ENCODE measurements at regions not wholly inside any gene's neighbourhood (a gene's known extent, or its start where the extent isn't known, plus 50 kb on each side); places are given as distances from the start of the nearest gene placed in this dataset.
"Not testable (repeated sequence)": the region's sequence is repeated elsewhere in the genome, so short reads cannot be mapped to it uniquely, and the experiment has no call there.

DNA sequence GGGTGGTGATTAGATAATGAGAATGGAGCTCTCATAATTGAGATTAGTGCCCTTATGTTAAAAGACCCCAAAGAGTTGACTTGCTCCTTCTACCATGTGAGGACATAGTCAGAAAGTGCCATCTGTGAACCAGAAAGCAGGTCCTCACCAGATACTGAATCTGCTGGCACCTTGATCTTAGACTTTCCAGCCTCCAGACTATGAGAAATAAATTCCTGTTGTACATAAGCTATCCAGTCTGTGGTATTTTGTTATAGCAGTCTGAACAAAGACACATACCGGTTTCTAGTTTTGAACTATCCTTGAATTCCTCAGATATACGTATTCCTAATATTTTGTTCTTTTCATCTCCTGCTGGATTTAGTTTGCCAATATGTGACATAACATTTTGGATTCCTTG lies 228.1 kb downstream of the FZD1 start:
- intact Hi-C loops (cut with DNase I; ENCODE audit: low total_unique reads), result no loop called here
- TF ChIP-seq, protein P1, sequence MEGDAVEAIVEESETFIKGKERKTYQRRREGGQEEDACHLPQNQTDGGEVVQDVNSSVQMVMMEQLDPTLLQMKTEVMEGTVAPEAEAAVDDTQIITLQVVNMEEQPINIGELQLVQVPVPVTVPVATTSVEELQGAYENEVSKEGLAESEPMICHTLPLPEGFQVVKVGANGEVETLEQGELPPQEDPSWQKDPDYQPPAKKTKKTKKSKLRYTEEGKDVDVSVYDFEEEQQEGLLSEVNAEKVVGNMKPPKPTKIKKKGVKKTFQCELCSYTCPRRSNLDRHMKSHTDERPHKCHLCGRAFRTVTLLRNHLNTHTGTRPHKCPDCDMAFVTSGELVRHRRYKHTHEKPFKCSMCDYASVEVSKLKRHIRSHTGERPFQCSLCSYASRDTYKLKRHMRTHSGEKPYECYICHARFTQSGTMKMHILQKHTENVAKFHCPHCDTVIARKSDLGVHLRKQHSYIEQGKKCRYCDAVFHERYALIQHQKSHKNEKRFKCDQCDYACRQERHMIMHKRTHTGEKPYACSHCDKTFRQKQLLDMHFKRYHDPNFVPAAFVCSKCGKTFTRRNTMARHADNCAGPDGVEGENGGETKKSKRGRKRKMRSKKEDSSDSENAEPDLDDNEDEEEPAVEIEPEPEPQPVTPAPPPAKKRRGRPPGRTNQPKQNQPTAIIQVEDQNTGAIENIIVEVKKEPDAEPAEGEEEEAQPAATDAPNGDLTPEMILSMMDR (IDR thresholded peaks at IDR 0.05), result no peak
- TF ChIP-seq POLR2A (IDR thresholded peaks at IDR 0.05), result no peak
- Histone ChIP-seq H3K27me3 (no peaks in the 10 kb centered on the region), H3K36me3 (no peaks in the 10 kb centered on the region), H3K27ac (no peak overlapping the region), H3K9me3 (peaks cover 0 to 4% of the 10 kb centered on the region in 2 donors), H3K4me3 (no peak overlapping the region), H3K4me1 (no peaks in the 10 kb centered on the region)
- no peak for DNase-seq

DNA sequence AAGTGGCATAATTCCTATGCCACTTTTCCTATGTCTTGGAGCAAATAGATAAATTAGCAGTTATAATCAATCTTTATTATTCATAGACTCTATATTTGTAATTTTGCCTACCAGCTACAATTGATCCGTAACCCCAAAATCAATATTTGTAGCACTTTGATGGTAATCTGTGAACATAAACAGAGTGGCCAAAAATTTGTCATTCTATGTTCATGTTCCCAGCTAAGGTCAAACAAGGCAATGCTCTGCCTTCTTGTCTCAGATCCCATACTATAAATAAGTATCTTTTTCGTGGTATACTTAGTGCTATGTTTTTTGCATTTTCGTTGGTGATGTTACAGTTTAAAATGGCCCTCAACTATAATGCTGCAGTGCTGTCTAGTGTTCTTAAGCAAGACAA lies 228.5 kb downstream of the FZD1 start:
- Histone ChIP-seq H3K27ac (no peak overlapping the region), H3K4me3 (no peak overlapping the region), H3K27me3 (no peaks in the 10 kb centered on the region), H3K4me1 (no peaks in the 10 kb centered on the region), H3K9me3 (peaks cover 0 to 4% of the 10 kb centered on the region in 2 donors), H3K36me3 (no peaks in the 10 kb centered on the region)
- intact Hi-C loops (cut with DNase I; ENCODE audit: low total_unique reads), result no loop called here
- no peak for TF ChIP-seq POLR2A (IDR thresholded peaks at IDR 0.05)
- TF ChIP-seq, protein P1 (IDR thresholded peaks at IDR 0.05), result no peak
- no peak for DNase-seq

DNA sequence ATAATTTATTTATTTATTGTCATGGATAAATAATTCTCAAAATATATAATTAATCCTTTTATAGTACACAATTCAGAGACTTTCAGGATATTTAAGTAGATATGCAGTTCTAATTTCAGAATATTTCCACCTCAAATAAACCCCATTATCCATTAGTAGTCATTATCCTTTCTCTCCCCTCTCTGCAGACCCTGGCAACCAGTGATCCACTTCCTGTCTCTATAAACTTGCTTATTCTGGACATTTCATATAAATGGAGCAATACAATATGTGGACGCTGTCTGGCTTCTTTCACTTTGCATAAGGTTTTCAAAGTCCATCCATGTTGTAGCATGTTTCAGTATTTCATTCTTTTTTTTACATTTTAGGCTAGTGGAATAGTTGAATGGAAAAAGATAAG lies 230.2 kb downstream of the FZD1 start:
- Histone ChIP-seq H3K27me3 (no peaks in the 10 kb centered on the region), H3K36me3 (no peaks in the 10 kb centered on the region), H3K27ac (no peak overlapping the region), H3K4me1 (no peaks in the 10 kb centered on the region), H3K9me3 (peaks cover 0 to 7% of the 10 kb centered on the region in 2 donors), H3K4me3 (no peak overlapping the region)
- DNase-seq, result no peak
- TF ChIP-seq, protein P1 (IDR thresholded peaks at IDR 0.05), result no peak
- no peak for TF ChIP-seq POLR2A (IDR thresholded peaks at IDR 0.05)
- intact Hi-C loops (cut with DNase I; ENCODE audit: low total_unique reads), result no loop called here

DNA sequence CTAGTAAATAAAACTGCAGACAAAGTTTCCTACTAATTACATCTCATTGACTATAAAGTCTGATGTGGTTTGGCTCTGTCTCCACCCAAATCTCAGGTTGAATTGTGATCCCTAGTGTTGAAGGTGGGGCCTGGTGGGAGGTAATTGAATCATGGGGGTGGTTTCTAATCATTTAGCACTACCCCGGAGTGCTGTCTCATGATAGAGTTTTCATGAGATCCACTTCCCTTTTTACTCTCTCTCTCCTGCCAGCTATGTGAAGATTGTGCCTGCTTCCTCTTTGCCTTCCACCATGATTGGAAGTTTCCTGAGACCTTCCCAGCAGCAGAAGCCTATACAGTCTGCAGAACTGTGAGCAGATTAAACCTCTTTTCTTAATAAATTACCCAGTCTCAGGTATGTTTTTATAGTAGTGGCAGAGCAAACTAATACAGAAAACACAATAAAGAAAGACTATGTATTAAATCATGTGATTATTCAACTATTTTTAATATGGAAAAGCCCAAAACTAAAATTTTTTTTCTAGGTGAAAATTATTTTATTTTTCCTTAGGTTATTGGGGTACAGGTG lies 232.1 kb downstream of the FZD1 start:
- Histone ChIP-seq H3K27me3 (no peaks in the 10 kb centered on the region), H3K4me1 (no peaks in the 10 kb centered on the region), H3K9me3 (peaks cover 0 to 7% of the 10 kb centered on the region in 2 donors), H3K36me3 (no peaks in the 10 kb centered on the region), H3K4me3 (no peak overlapping the region), H3K27ac (no peak overlapping the region)
- intact Hi-C loops (cut with DNase I; ENCODE audit: low total_unique reads), result no loop called here
- TF ChIP-seq POLR2A (IDR thresholded peaks at IDR 0.05), result no peak
- TF ChIP-seq, protein P1 (IDR thresholded peaks at IDR 0.05), result no peak
- no peak for DNase-seq

DNA sequence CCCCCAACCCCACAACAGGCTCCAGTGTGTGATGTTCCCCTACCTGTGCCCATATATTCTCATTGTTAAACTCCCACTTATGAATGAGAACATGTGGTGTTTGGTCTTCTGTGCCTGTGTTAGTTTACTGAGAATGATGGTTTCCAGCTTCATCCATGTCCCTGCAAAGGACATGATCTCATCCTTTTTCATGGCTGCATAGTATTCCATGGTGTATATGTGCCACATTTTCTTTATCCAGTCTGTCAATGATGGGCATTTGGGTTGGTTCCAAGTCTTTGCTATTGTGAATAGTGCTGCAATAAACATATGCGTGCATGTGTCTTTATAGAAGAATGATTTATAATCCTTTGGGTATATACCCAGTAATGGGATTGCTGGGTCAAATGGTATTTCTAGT lies 233.0 kb downstream of the FZD1 start:
- H3K4me1 ChIP-seq; intact Hi-C loops (cut with DNase I; ENCODE audit: low total_unique reads); DNase-seq; H3K9me3 ChIP-seq; H3K27me3 ChIP-seq; H3K27ac ChIP-seq; H3K36me3 ChIP-seq; H3K4me3 ChIP-seq: not testable (repeated sequence)
